ENCODE measurements at regions not wholly inside any gene's neighbourhood (a gene's known extent, or its start where the extent isn't known, plus 50 kb on each side); places are given as distances from the start of the nearest gene placed in this dataset.

GRCh38 chr18:47756364-47757016, 174.0 kb downstream of the SMAD2 start:
- no peak overlapping the region for H2AFZ ChIP-seq (ENCODE audit: low read depth, low read length)
- CTCF ChIA-PET (ENCODE audit: low intra/inter-chr PET ratio): interaction anchor here (1.0 to 1.3 kb wide), 2 partner anchors 138 to 541 kb away, joined by 3 read pairs; no protein-coding TSS in a partner anchor
- no peaks in the 10 kb centered on the region for H3K79me2 ChIP-seq (ENCODE audit: control insufficient read depth, insufficient read depth, low read length)
- in situ Hi-C loops (cut with MboI) (no loop called here), intact Hi-C loops (cut with micrococcal nuclease) (loop anchor here (2.0 kb wide), 1 partner anchor 542 kb away; no protein-coding TSS in a partner anchor)
- DNase-seq (ENCODE audit: extremely low read depth in 1 of 4, low spot score in 3 of 4) (peak; percentile 44 to 56 (median 50)), FAIRE-seq (peak; percentile 35), ATAC-seq (peak; percentile 79)
- no peak overlapping the region for H3K27ac ChIP-seq (ENCODE audit: extremely low read depth, low read depth, low read length)
- POLR2A ChIA-PET: no interaction called here
- H3K4me2 ChIP-seq (ENCODE audit: insufficient read depth, low read length): no peak overlapping the region
- 0% methylated on average over 8 of the region's 9 CpGs for WGBS (ENCODE audit: insufficient coverage, low coverage, missing lambda C conversion rate)
- H3K9ac ChIP-seq (ENCODE audit: insufficient read depth in 1 of 2, low read depth in 2 of 2, low read length in 2 of 2): no peak overlapping the region
- no peaks in the 10 kb centered on the region for H3K36me3 ChIP-seq (ENCODE audit: control insufficient read depth, insufficient read depth, low read length)
- H4K20me1 ChIP-seq (replicated peaks; ENCODE audit: control insufficient read depth, insufficient read depth, low read length): no peaks in the 10 kb centered on the region
- peaks cover 0 to 6% of the 10 kb centered on the region in 2 experiments; a peak in 2 of 5 replicates for H3K4me1 ChIP-seq (replicated peaks in 1 of 2; ENCODE audit: control insufficient read depth in 2 of 2, insufficient read depth in 2 of 2, low read length in 2 of 2)
- no TSS peak for BruUV-seq (replicated peaks)
- no peaks in the 10 kb centered on the region for H3K9me1 ChIP-seq (ENCODE audit: control insufficient read depth, insufficient read depth, low read length)
- no peak overlapping the region for H3K4me3 ChIP-seq
- no peaks in the 10 kb centered on the region for H3K27me3 ChIP-seq (ENCODE audit: control insufficient read depth in 2 of 2, insufficient read depth in 2 of 2, low read length in 2 of 2)
- H3K9me3 ChIP-seq (replicated peaks; ENCODE audit: control insufficient read depth, insufficient read depth, low read depth, low read length): no peaks in the 10 kb centered on the region
- TF ChIP-seq POLR3G (IDR thresholded peaks at IDR 0.05; ENCODE audit: extremely low read depth, insufficient read length, insufficient replicate concordance) (no peak), SREBF1 (IDR thresholded peaks at IDR 0.05; ENCODE audit: borderline replicate concordance, low read depth, low read length) (no peak), ZNF175 (CRISPR knock-in tag; IDR thresholded peaks at IDR 0.05; ENCODE audit: low read depth) (no peak), ZNF354B (CRISPR knock-in tag; IDR thresholded peaks at IDR 0.05) (no peak), CTCF (IDR thresholded peaks at IDR 0.05 in 2 of 3, conservative IDR thresholded peaks at IDR 0.05 in 1 of 3; ENCODE audit: insufficient read depth in 2 of 3, low read depth in 1 of 3, low read length in 3 of 3) (peak; percentile 78 to 85 (median 82)), DLX4 (CRISPR knock-in tag; IDR thresholded peaks at IDR 0.05) (no peak), STAG1 (CRISPR knock-in tag; IDR thresholded peaks at IDR 0.05; ENCODE audit: borderline replicate concordance) (peak; percentile 40; the same call in 1 of the 2 replicates), ZFP91 (CRISPR knock-in tag; IDR thresholded peaks at IDR 0.05) (no peak), SMC3 (conservative IDR thresholded peaks at IDR 0.05; ENCODE audit: insufficient read depth, low read depth, low read length) (0 out of 2 replicates have a peak, but pooled peaks have one; percentile 34)
- TF ChIP-seq, protein P1, sequence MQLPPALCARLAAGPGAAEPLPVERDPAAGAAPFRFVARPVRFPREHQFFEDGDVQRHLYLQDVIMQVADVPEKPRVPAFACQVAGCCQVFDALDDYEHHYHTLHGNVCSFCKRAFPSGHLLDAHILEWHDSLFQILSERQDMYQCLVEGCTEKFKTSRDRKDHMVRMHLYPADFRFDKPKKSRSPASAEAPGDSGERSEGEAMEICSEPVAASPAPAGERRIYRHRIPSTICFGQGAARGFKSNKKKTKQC (CRISPR knock-in tag; IDR thresholded peaks at IDR 0.05): no peak
- TF ChIP-seq, protein P2, sequence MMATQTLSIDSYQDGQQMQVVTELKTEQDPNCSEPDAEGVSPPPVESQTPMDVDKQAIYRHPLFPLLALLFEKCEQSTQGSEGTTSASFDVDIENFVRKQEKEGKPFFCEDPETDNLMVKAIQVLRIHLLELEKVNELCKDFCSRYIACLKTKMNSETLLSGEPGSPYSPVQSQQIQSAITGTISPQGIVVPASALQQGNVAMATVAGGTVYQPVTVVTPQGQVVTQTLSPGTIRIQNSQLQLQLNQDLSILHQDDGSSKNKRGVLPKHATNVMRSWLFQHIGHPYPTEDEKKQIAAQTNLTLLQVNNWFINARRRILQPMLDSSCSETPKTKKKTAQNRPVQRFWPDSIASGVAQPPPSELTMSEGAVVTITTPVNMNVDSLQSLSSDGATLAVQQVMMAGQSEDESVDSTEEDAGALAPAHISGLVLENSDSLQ (IDR thresholded peaks at IDR 0.05): peak; percentile 72

Measured in K562 (cell line).